ENCODE measurements at regions not wholly inside any gene's neighbourhood (a gene's known extent, or its start where the extent isn't known, plus 50 kb on each side); places are given as distances from the start of the nearest gene placed in this dataset.

- H3K27me3 Mint-ChIP-seq (ENCODE audit: low read depth): no peaks in the 10 kb centered on the region; the same call in 1 of the 2 replicates
- DNase-seq: no peak
- Histone ChIP-seq H3K4me1 (ENCODE audit: insufficient read depth, low read length) (no peaks in the 10 kb centered on the region), H3K9me3 (ENCODE audit: control insufficient read depth, low read depth, low read length) (no peaks in the 10 kb centered on the region), H3K4ac (ENCODE audit: low read depth, low read length) (no peak overlapping the region), H3K79me2 (ENCODE audit: insufficient read depth, low read length) (no peaks in the 10 kb centered on the region), H3K14ac (ENCODE audit: insufficient read depth, low read length) (no peak overlapping the region), H3K9ac (ENCODE audit: extremely low read depth, insufficient read length, low read length) (no peak overlapping the region), H4K20me1 (ENCODE audit: control insufficient read depth, insufficient read depth, insufficient read length) (no peaks in the 10 kb centered on the region), H2AFZ (ENCODE audit: low read length) (no peak overlapping the region), H2BK12ac (ENCODE audit: insufficient read length, low read depth, low read length) (no peak overlapping the region), H3K4me2 (ENCODE audit: insufficient read depth, insufficient read length, low read length) (no peak overlapping the region), H3K56ac (ENCODE audit: insufficient read length, low read depth, low read length) (no peak overlapping the region), H3K23me2 (ENCODE audit: insufficient read length, low read depth, low read length, poor library complexity, severe bottlenecking) (no peaks in the 10 kb centered on the region), H3K79me1 (ENCODE audit: insufficient read depth, low read depth, low read length, poor library complexity, severe bottlenecking) (no peaks in the 10 kb centered on the region), H3K18ac (ENCODE audit: insufficient read length, low read depth, low read length) (no peak overlapping the region), H4K8ac (replicated peaks; ENCODE audit: insufficient read length, low read depth, low read length) (no peak overlapping the region), H2BK120ac (ENCODE audit: low read depth, low read length, poor library complexity, severe bottlenecking) (no peak overlapping the region), H2BK5ac (ENCODE audit: insufficient read length, low read length) (no peak overlapping the region), H2AK5ac (ENCODE audit: insufficient read length, low read length) (no peak overlapping the region), H2BK20ac (ENCODE audit: low read depth, low read length, poor library complexity, severe bottlenecking) (no peak overlapping the region), H3T11ph (ENCODE audit: low read length) (no peak overlapping the region), H2BK15ac (ENCODE audit: low read depth, low read length) (no peak overlapping the region), H4K5ac (ENCODE audit: insufficient read length, low read depth, low read length) (no peak overlapping the region), H4K91ac (ENCODE audit: insufficient read length, low read depth, low read length) (no peak overlapping the region), H3K23ac (ENCODE audit: insufficient read length, low read depth, low read length) (no peak overlapping the region), H3K27me3 (ENCODE audit: insufficient read depth, low read length) (no peaks in the 10 kb centered on the region), H3K27ac (ENCODE audit: insufficient read length, low read depth, low read length) (no peak overlapping the region)
- no CpG with 5 or more reads among the region's 1 CpG for WGBS (ENCODE audit: extremely low coverage, insufficient read length, low lambda C conversion rate)
- no peak for TF ChIP-seq CTCF (conservative IDR thresholded peaks at IDR 0.05)
- no peaks in the 10 kb centered on the region; a peak in 1 of 7 replicates for H3K36me3 Mint-ChIP-seq (ENCODE audit: insufficient read depth in 1 of 3, low read depth in 3 of 3)
- no peak overlapping the region for H3K4me3 Mint-ChIP-seq
- no peaks in the 10 kb centered on the region for H3K9me3 Mint-ChIP-seq
- H3K27ac Mint-ChIP-seq: no peak overlapping the region
- H3K4me1 Mint-ChIP-seq: peaks cover 0 to 5% of the 10 kb centered on the region in 2 experiments; a peak in 1 of 4 replicates
Measured at GRCh38 chr4:54946741-54947140, 178.7 kb downstream of the KDR start.
